Sigmoid colon (tissue), 6 donors: ENCODE measurements at regions not wholly inside any gene's neighbourhood (a gene's known extent, or its start where the extent isn't known, plus 50 kb on each side); places are given as distances from the start of the nearest gene placed in this dataset.

Experiments used
- DNase-seq: peaks from one replicate; pipeline ENCODE4 v3.0.0-alpha.2; 2019
- H3K27ac ChIP-seq, 4 donors: fragments of 200-600 bp; sonication (generic); one replicate each; pipeline ENCODE4 v1.5.1; 2016 to 2019; ENCODE audit warnings: mild to moderate bottlenecking in 1 of 4
- H3K27me3 ChIP-seq, 3 donors: fragments of 200-600 bp; sonication (generic); one replicate each; pipeline ENCODE4 v1.5.1; 2019; ENCODE audit warnings: mild to moderate bottlenecking in 1 of 3
- H3K36me3 ChIP-seq, 4 donors: fragments of 200-600 bp; sonication (generic); one replicate each; pipeline ENCODE4 v1.5.1; 2016 to 2019
- H3K4me1 ChIP-seq, 4 donors: fragments of 200-600 bp; sonication (generic); one replicate each; pipeline ENCODE4 v1.5.1; 2017 to 2019
- H3K4me3 ChIP-seq, 4 donors: fragments of 200-600 bp; sonication (generic); one replicate each; pipeline ENCODE4 v1.5.1; 2017 to 2019; ENCODE audit warnings: mild to moderate bottlenecking in 2 of 4, moderate library complexity in 1 of 4
- H3K9me3 ChIP-seq, 4 donors: fragments of 200-600 bp in 3 of 4; sonication (generic) in 3 of 4; one replicate each; pipeline versions ENCODE4 v1.5.1 to v1.6.1; 2013 to 2019
- EP300 ChIP-seq, 4 donors: sonication (generic); formaldehyde crosslinking; IDR thresholded peaks; one replicate each; pipeline ENCODE4 v1.6.1; 2017; ENCODE audit warnings: antibody characterized with exemption in 4 of 4
- POLR2A ChIP-seq, 2 donors: fragments of 450-650 bp; IDR thresholded peaks; one replicate each; pipeline ENCODE4 v1.6.1; 2016; ENCODE audit warnings: antibody characterized with exemption in 2 of 2, mild to moderate bottlenecking in 2 of 2, moderate library complexity in 2 of 2
- POLR2AphosphoS5 ChIP-seq, 4 donors: sonication (generic); formaldehyde crosslinking; IDR thresholded peaks; one replicate each; pipeline ENCODE4 v1.6.1; 2017; ENCODE audit warnings: antibody characterized with exemption in 4 of 4
- WGBS, 2 donors: extraction: QIAGEN DNeasy Blood & Tissue Kit; methylation state at CpG; one replicate each; pipeline ENCODE4 v1.1.7; 2013; 5-methylcytosine and 5-hydroxymethylcytosine counted together
- intact Hi-C: fragments of 100-400 bp; cut with DNase I; formaldehyde crosslinking; loops from one replicate; pipeline ENCODE4 v1.15.1; 2023
- TF ChIP-seq, protein P1 (sequence below), 4 experiments: fragments of 450-650 bp in 3 of 4; fragments of 200-600 bp in 1 of 4; IDR thresholded peaks; one replicate each; pipeline ENCODE4 v1.5.1; 2016 to 2019; ENCODE audit warnings: antibody characterized with exemption in 4 of 4, mild to moderate bottlenecking in 3 of 4, moderate library complexity in 2 of 4
- donor health status: healthy with polysubstance abuse.
- donor health status: healthy.

DNA sequence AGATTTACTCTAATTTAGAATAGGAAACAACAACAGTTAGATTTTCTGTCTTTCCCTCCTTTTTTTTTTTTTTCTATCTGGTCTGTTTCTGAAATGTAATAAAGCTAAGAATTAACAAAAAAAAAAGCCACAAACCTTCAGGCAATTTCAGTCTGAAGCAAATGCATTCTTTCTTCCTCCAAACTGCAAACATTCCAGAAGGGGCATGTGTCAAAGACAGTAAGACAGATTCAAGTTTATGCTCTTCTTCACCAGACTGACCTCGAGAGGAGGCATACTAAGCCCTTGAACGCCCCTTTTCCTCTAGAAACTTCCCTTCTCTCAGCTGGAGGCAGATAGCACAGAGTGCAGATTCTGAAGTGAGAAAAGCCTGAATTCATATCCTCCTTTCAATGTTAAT lies 654.6 kb upstream of the LMCD1 start:
- no peak overlapping the region for H3K27ac ChIP-seq
- no peak overlapping the region for H3K4me3 ChIP-seq
- WGBS, 2 donors, result 15 to 36% methylated on average over 2 of the region's 2 CpGs
- intact Hi-C loops, result no loop called here
- TF ChIP-seq EP300 (IDR thresholded peaks at IDR 0.05) (no peak), POLR2A (IDR thresholded peaks at IDR 0.05) (no peak), POLR2AphosphoS5 (IDR thresholded peaks at IDR 0.05) (no peak)
- TF ChIP-seq, protein P1, sequence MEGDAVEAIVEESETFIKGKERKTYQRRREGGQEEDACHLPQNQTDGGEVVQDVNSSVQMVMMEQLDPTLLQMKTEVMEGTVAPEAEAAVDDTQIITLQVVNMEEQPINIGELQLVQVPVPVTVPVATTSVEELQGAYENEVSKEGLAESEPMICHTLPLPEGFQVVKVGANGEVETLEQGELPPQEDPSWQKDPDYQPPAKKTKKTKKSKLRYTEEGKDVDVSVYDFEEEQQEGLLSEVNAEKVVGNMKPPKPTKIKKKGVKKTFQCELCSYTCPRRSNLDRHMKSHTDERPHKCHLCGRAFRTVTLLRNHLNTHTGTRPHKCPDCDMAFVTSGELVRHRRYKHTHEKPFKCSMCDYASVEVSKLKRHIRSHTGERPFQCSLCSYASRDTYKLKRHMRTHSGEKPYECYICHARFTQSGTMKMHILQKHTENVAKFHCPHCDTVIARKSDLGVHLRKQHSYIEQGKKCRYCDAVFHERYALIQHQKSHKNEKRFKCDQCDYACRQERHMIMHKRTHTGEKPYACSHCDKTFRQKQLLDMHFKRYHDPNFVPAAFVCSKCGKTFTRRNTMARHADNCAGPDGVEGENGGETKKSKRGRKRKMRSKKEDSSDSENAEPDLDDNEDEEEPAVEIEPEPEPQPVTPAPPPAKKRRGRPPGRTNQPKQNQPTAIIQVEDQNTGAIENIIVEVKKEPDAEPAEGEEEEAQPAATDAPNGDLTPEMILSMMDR (IDR thresholded peaks at IDR 0.05), result no peak
- H3K36me3 ChIP-seq, result no peaks in the 10 kb centered on the region
- no peak for DNase-seq
- no peaks in the 10 kb centered on the region for H3K27me3 ChIP-seq
- peaks cover 0 to 4% (median 2%) of the 10 kb centered on the region in 4 donors for H3K4me1 ChIP-seq
- H3K9me3 ChIP-seq, result no peaks in the 10 kb centered on the region

DNA sequence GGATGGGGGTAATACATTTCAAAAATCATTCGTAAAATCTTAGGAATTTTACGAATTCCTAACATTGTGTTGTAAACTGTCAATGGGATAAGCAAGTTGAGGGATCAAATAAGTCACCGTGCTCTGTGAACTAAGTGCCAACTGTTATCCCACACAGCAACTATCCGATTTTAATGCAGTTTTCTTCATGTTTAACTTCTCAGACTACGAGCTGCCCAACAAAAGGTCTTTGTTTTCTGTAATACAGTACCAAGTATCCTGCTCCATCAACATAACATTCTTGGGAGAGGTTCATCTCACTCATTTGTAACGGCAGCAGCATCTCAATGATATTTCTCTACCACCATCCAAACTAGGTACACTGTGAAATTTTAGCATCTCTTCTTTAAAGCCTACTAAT lies 654.1 kb upstream of the LMCD1 start:
- Histone ChIP-seq H3K27me3 (no peaks in the 10 kb centered on the region), H3K9me3 (no peaks in the 10 kb centered on the region), H3K4me1 (peaks cover 0 to 4% (median 2%) of the 10 kb centered on the region in 4 donors), H3K27ac (no peak overlapping the region), H3K36me3 (no peaks in the 10 kb centered on the region), H3K4me3 (no peak overlapping the region)
- TF ChIP-seq, protein P1 (IDR thresholded peaks at IDR 0.05), result no peak
- TF ChIP-seq POLR2A (IDR thresholded peaks at IDR 0.05) (no peak), EP300 (IDR thresholded peaks at IDR 0.05) (no peak), POLR2AphosphoS5 (IDR thresholded peaks at IDR 0.05) (no peak)
- no peak for DNase-seq
- 67 to 76% methylated on average over 6 of the region's 6 CpGs for WGBS, 2 donors
- intact Hi-C loops, result no loop called here

DNA sequence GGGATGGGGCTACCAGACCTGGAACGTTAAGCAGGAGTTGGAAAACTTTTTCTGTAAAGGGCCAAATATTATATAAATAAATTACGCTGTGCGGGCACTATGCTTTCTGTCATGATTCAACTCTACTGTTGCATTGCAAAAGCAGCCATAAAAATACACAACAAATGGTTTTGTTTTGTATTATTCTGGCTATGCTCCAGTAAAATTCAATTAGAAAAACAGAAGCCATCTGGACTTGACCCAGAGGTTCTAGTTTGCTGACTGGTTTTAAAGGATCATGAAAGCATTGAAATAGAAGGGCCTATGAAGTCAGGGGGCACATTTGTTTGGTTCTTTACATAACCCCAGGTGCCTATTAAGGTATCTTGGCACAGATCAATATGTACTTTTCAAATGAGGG lies 647.4 kb upstream of the LMCD1 start:
- Histone ChIP-seq H3K27ac (no peak overlapping the region), H3K9me3 (no peaks in the 10 kb centered on the region), H3K27me3 (no peaks in the 10 kb centered on the region), H3K36me3 (no peaks in the 10 kb centered on the region), H3K4me3 (no peak overlapping the region), H3K4me1 (no peaks in the 10 kb centered on the region)
- DNase-seq, result no peak
- TF ChIP-seq, protein P1 (IDR thresholded peaks at IDR 0.05), result no peak
- TF ChIP-seq POLR2A (IDR thresholded peaks at IDR 0.05), result no peak
- intact Hi-C loops, result no loop called here
- 74 to 82% methylated on average over 3 of the region's 3 CpGs for WGBS, 2 donors

DNA sequence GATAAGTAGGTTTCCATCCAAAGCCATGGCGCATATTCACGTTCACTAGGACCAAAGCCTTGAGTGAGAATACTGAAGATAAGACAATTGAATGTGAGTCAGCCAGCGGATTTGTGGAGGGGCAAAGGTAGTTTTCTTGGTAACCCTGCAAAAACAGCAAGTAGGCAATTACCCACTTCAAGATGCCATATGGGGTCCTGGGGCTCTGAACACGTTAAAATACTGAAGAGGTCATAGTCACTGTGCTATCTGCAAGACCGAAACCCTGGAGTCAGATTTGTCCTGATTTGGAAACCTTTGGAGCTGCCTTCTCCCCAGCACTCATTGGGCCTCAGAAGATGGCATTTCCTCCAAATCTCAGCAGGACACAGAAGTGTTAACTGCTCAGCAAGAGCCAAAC lies 646.9 kb upstream of the LMCD1 start:
- intact Hi-C loops, result no loop called here
- DNase-seq, result no peak

DNA sequence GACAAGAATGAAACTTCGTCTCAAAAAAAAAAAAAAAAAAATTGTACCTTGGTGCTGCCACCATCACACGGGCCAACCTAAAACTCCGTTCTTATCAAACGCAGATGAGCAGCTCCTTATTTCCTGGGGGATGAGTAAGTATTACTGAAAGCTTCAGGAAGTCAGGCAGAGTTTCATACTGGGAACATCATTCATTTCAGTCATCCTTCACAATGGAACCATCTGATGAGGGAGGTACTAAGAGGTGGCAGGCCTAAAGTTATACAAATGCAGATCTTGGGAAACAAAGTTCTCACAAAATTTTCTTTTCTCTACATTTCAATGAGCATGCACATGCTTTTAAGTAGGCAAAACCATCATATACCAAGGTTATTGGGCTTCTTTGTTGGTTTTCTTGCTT lies 636.0 kb upstream of the LMCD1 start:
- H3K4me3 ChIP-seq, result no peak overlapping the region
- H3K4me1 ChIP-seq, result no peaks in the 10 kb centered on the region
- no peaks in the 10 kb centered on the region for H3K36me3 ChIP-seq
- 92 to 94% methylated on average over 4 of the region's 4 CpGs for whole genome bisulfite sequencing, 2 donors
- DNase-seq, result no peak
- H3K27ac ChIP-seq, result no peak overlapping the region
- no peaks in the 10 kb centered on the region for H3K9me3 ChIP-seq
- no peak for TF ChIP-seq POLR2A (IDR thresholded peaks at IDR 0.05)
- no peaks in the 10 kb centered on the region for H3K27me3 ChIP-seq
- intact Hi-C loops, result no loop called here

More for the DNA sequence above, 646.9 kb upstream of the LMCD1 start:
- H3K9me3 ChIP-seq, result no peaks in the 10 kb centered on the region
- H3K27ac ChIP-seq, result no peak overlapping the region
- WGBS, 2 donors, result 78% methylated on average over 5 of the region's 5 CpGs
- H3K4me1 ChIP-seq, result no peaks in the 10 kb centered on the region
- no peaks in the 10 kb centered on the region for H3K36me3 ChIP-seq
- TF ChIP-seq, protein P1 (IDR thresholded peaks at IDR 0.05), result no peak
- TF ChIP-seq POLR2AphosphoS5 (IDR thresholded peaks at IDR 0.05), result no peak
- TF ChIP-seq POLR2A (IDR thresholded peaks at IDR 0.05), result no peak
- TF ChIP-seq EP300 (IDR thresholded peaks at IDR 0.05), result no peak
- H3K27me3 ChIP-seq, result no peaks in the 10 kb centered on the region
- no peak overlapping the region for H3K4me3 ChIP-seq
